Endothelial cell of umbilical vein (primary cell): ENCODE measurements at regions not wholly inside any gene's neighbourhood (a gene's known extent, or its start where the extent isn't known, plus 50 kb on each side); places are given as distances from the start of the nearest gene placed in this dataset.

Source experiments
- BruUV-seq: library from RNA; stranded (reverse); fragments of 400-500 nt; replicated peaks from 2 replicates; lab custom pipeline; 2021; lab: Mats Ljungman, UMichigan
- CTCF ChIA-PET: fragments of 300-600, 350-600 bp; sonication (Branson Sonifier 250); formaldehyde crosslinking; loops from one replicate; lab custom pipeline; 2021; ENCODE audit warnings: antibody characterized with exemption, inconsistent platforms; lab: Charles Lee
- POLR2A ChIA-PET: fragments of 300-600, 350-600 bp; sonication (Branson Sonifier 250); formaldehyde crosslinking; loops from one replicate; lab custom pipeline; 2021; ENCODE audit warnings: antibody characterized with exemption, inconsistent platforms; lab: Charles Lee
- DNase-seq: peaks from one replicate; pipeline ENCODE4 v3.0.0-alpha.2; 2011; ENCODE audit warnings: low read depth, low spot score
- FAIRE-seq: peaks from 2 replicates; lab custom pipeline; 2011; peaks lifted over from hg19 to GRCh38; lab: Jason Lieb, UNC
- H2AFZ ChIP-seq: 2 replicates; pipeline ENCODE4 v1.6.0; 2012; ENCODE audit warnings: low read depth, low read length, control low read depth, inconsistent platforms
- H3K27ac ChIP-seq: 2 replicates; pipeline ENCODE4 v1.5.1; 2011; ENCODE audit warnings: low read depth, mild to moderate bottlenecking, control low read depth, low read length, moderate library complexity; ENCODE audit not compliant: insufficient read depth
- H3K27me3 ChIP-seq, 2 experiments: 2 replicates each; pipeline versions ENCODE4 v1.6.0 to v1.6.1; 2011; ENCODE audit warnings: low read length in 2 of 2, mixed read lengths in 1 of 2; ENCODE audit not compliant: control insufficient read depth in 2 of 2, insufficient read depth in 2 of 2
- H3K36me3 ChIP-seq, 2 experiments: 2 replicates in 1 of 2; 3 replicates in 1 of 2; pipeline ENCODE4 v1.5.1; 2011; ENCODE audit warnings: low read length in 2 of 2, mild to moderate bottlenecking in 1 of 2, moderate library complexity in 1 of 2; ENCODE audit not compliant: control insufficient read depth in 2 of 2, insufficient read depth in 2 of 2; ENCODE audit errors: extremely low read depth in 1 of 2
- H3K4me1 ChIP-seq: 3 replicates; pipeline ENCODE4 v1.5.1; 2011; ENCODE audit warnings: mild to moderate bottlenecking, low read length; ENCODE audit not compliant: control insufficient read depth, insufficient read depth; ENCODE audit errors: extremely low read depth
- H3K4me2 ChIP-seq: 2 replicates; pipeline ENCODE4 v1.6.1; 2011; ENCODE audit warnings: low read length, control low read depth, mixed read lengths; ENCODE audit not compliant: insufficient read depth
- H3K4me3 ChIP-seq, 3 experiments: fragments of 200-600 bp in 1 of 3; sonication (generic), shearing (Covaris generic) in 1 of 3; replicated peaks in 1 of 3; 2 replicates each; pipeline ENCODE4 v1.5.1; 2011 to 2016; ENCODE audit warnings: control low read depth in 3 of 3, low read length in 3 of 3, mild to moderate bottlenecking in 2 of 3, inconsistent platforms in 1 of 3, low read depth in 1 of 3, moderate library complexity in 1 of 3; ENCODE audit not compliant: insufficient read depth in 1 of 3
- H3K79me2 ChIP-seq: 2 replicates; pipeline ENCODE4 v1.6.0; 2012; ENCODE audit warnings: low read length, inconsistent platforms; ENCODE audit not compliant: control insufficient read depth, insufficient read depth
- H3K9ac ChIP-seq: replicated peaks from 2 replicates; pipeline ENCODE3; 2011; ENCODE audit warnings: low read length, control low read depth; ENCODE audit not compliant: insufficient read depth; ENCODE audit errors: extremely low read depth
- H3K9me1 ChIP-seq: replicated peaks from 3 replicates; pipeline ENCODE4 v1.6.0; 2011; ENCODE audit warnings: mild to moderate bottlenecking, low read length; ENCODE audit not compliant: control insufficient read depth, insufficient read depth; ENCODE audit errors: extremely low read depth
- H3K9me3 ChIP-seq: replicated peaks from 2 replicates; pipeline ENCODE4 v1.5.1; 2012; ENCODE audit warnings: low read length, inconsistent platforms; ENCODE audit not compliant: control insufficient read depth, insufficient read depth
- H4K20me1 ChIP-seq: replicated peaks from 2 replicates; pipeline ENCODE3; 2011; ENCODE audit warnings: mild to moderate bottlenecking, low read length; ENCODE audit not compliant: control insufficient read depth, insufficient read depth; ENCODE audit errors: extremely low read depth
- CTCF ChIP-seq, 2 donors: IDR thresholded peaks; 1 replicate in 1 of 2; 2 replicates in 1 of 2; pipeline ENCODE4 v1.5.1; 2011; ENCODE audit warnings: low read length in 2 of 2, mild to moderate bottlenecking in 2 of 2, moderate library complexity in 2 of 2, control low read depth in 1 of 2, inconsistent platforms in 1 of 2, low read depth in 1 of 2; ENCODE audit not compliant: insufficient read depth in 1 of 2; ENCODE audit errors: extremely low read depth in 1 of 2
- FOS ChIP-seq: IDR thresholded peaks from 2 replicates; pipeline ENCODE4 v1.6.1; 2011; ENCODE audit warnings: mild to moderate bottlenecking, low read length, moderate library complexity, borderline replicate concordance; ENCODE audit not compliant: insufficient read depth
- GATA2 ChIP-seq: IDR thresholded peaks from 2 replicates; pipeline ENCODE4 v1.7.0; 2011; ENCODE audit warnings: low read depth, mild to moderate bottlenecking, moderate library complexity, mixed read lengths, low read length; ENCODE audit not compliant: insufficient read length, insufficient read depth
- JUN ChIP-seq: IDR thresholded peaks from 2 replicates; pipeline ENCODE4 v1.6.1; 2011; ENCODE audit warnings: borderline replicate concordance, low read depth; ENCODE audit not compliant: insufficient read length, insufficient read depth
- MYC ChIP-seq: IDR thresholded peaks from one replicate; pipeline ENCODE4 v1.6.1; 2011; ENCODE audit warnings: mild to moderate bottlenecking, low read depth, low read length
- POLR2A ChIP-seq: IDR thresholded peaks from 2 replicates; pipeline ENCODE4 v1.6.1; 2012; ENCODE audit warnings: low read depth, mild to moderate bottlenecking, control low read depth, low read length
- POLR2AphosphoS5 ChIP-seq: IDR thresholded peaks from 2 replicates; pipeline ENCODE4 v1.6.1; 2012; ENCODE audit warnings: low read depth, mild to moderate bottlenecking, control low read depth, low read length, moderate library complexity; ENCODE audit not compliant: insufficient read depth
- dilution Hi-C: fragments of 300-500 bp; cut with MboI; formaldehyde crosslinking; loops from one replicate; pipeline ENCODE4 v1.15.0; 2019; ENCODE audit warnings: low sequenced_read_pairs; ENCODE audit not compliant: extremely low pct_ligation_motif_present
- intact Hi-C: fragments of 100-400 bp; cut with micrococcal nuclease; formaldehyde crosslinking; loops from one replicate; pipeline ENCODE4 v1.10.0; 2022
- TF ChIP-seq, protein P1 (sequence below): IDR thresholded peaks from 2 replicates; pipeline ENCODE4 v1.6.1; 2011; ENCODE audit not compliant: insufficient read depth, insufficient read length

- CTCF ChIA-PET, result no interaction called here
- no peaks in the 10 kb centered on the region for H3K9me3 ChIP-seq
- H3K9me1 ChIP-seq, result no peaks in the 10 kb centered on the region
- FAIRE-seq, result no peak
- TF ChIP-seq POLR2AphosphoS5 (no peak), JUN (no peak), FOS (no peak), MYC (no peak), CTCF (IDR thresholded peaks at IDR 0.05; ENCODE audit: extremely low read depth in 1 of 2, insufficient read depth in 1 of 2, low read depth in 1 of 2, low read length in 2 of 2) (no peak), POLR2A (no peak), GATA2 (no peak)
- TF ChIP-seq, protein P1, sequence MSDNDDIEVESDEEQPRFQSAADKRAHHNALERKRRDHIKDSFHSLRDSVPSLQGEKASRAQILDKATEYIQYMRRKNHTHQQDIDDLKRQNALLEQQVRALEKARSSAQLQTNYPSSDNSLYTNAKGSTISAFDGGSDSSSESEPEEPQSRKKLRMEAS, result no peak
- H3K4me3 ChIP-seq, result no peak overlapping the region
- H3K27me3 ChIP-seq, result no peaks in the 10 kb centered on the region
- POLR2A ChIA-PET, result no interaction called here
- no peaks in the 10 kb centered on the region for H3K79me2 ChIP-seq
- no peak overlapping the region for H2AFZ ChIP-seq
- H3K4me1 ChIP-seq, result no peaks in the 10 kb centered on the region
- no peaks in the 10 kb centered on the region for H4K20me1 ChIP-seq
- intact Hi-C loops (no loop called here), dilution Hi-C loops (no loop called here)
- H3K36me3 ChIP-seq, result no peaks in the 10 kb centered on the region
- H3K27ac ChIP-seq, result no peak overlapping the region
- no peak overlapping the region for H3K9ac ChIP-seq
- H3K4me2 ChIP-seq, result no peak overlapping the region
- DNase-seq, result no peak
- BruUV-seq, result no TSS peak
Observed at GRCh38 chr12:92070864-92071445, 74.7 kb downstream of the BTG1 start.
